WTC11 (cell line): ENCODE measurements at regions not wholly inside any gene's neighbourhood (a gene's known extent, or its start where the extent isn't known, plus 50 kb on each side); places are given as distances from the start of the nearest gene placed in this dataset.

Experiments used
- ATAC-seq: fragments of 200-7000 bp; cut with Tn5 transposase; 2 replicates; pipeline ENCODE4 v1.10.0; 2021; ENCODE audit warnings: mild to moderate bottlenecking, moderate library complexity
- CTCF ChIA-PET: fragments of 300-600 bp; sonication (Branson Sonifier 250); formaldehyde crosslinking; loops from one replicate; lab custom pipeline; 2021; ENCODE audit warnings: antibody characterized with exemption; lab: Charles Lee
- POLR2A ChIA-PET: fragments of 350-600 bp; sonication (Branson Sonifier 250); formaldehyde crosslinking; loops from one replicate; lab custom pipeline; 2021; ENCODE audit warnings: antibody characterized with exemption; lab: Charles Lee
- DNase-seq: peaks from one replicate; pipeline ENCODE4 v3.0.0; 2021; ENCODE audit warnings: low spot score
- H3K27ac Mint-ChIP-seq: 2 replicates; pipeline ENCODE4 v1.8.0; 2021; ENCODE audit warnings: mixed read lengths
- H3K27me3 Mint-ChIP-seq: 2 replicates; pipeline ENCODE4 v1.8.0; 2021; ENCODE audit warnings: low read depth, mild to moderate bottlenecking, moderate library complexity, mixed read lengths
- H3K36me3 Mint-ChIP-seq: 2 replicates; pipeline ENCODE4 v1.8.0; 2021; ENCODE audit warnings: mixed read lengths
- H3K4me1 Mint-ChIP-seq: 2 replicates; pipeline ENCODE4 v1.8.0; 2022; ENCODE audit warnings: mixed read lengths
- H3K4me3 Mint-ChIP-seq: 2 replicates; pipeline ENCODE4 v1.8.0; 2021; ENCODE audit warnings: mild to moderate bottlenecking, moderate library complexity, mixed read lengths
- H3K9me3 Mint-ChIP-seq: 2 replicates; pipeline ENCODE4 v1.8.0; 2021; ENCODE audit warnings: mixed read lengths
- CDX4 ChIP-seq: fragments of 250-450 bp; sonication (Bioruptor Pico); IDR thresholded peaks from 2 replicates; pipeline ENCODE4 v1.9.0; 2021; ENCODE audit warnings: moderate library complexity, mild to moderate bottlenecking, inconsistent platforms, borderline replicate concordance
- CREB1 ChIP-seq: sonication (generic); formaldehyde crosslinking; IDR thresholded peaks from 2 replicates; pipeline ENCODE4 v1.8.0; 2023; ENCODE audit warnings: mild to moderate bottlenecking, missing genetic modification reagents
- CTCF ChIP-seq: fragments of 200-600 bp; IDR thresholded peaks from 2 replicates; pipeline ENCODE4 v1.8.0; 2022; ENCODE audit warnings: antibody characterized with exemption
- E2F4 ChIP-seq: sonication (generic); formaldehyde crosslinking; IDR thresholded peaks from 2 replicates; pipeline ENCODE4 v1.8.1; 2022; ENCODE audit warnings: low read depth, mild to moderate bottlenecking, moderate library complexity, missing genetic modification reagents, borderline replicate concordance
- ETV6 ChIP-seq: sonication (generic); formaldehyde crosslinking; IDR thresholded peaks from 2 replicates; pipeline ENCODE4 v1.8.1; 2022; ENCODE audit warnings: mild to moderate bottlenecking, missing genetic modification reagents
- FOXJ3 ChIP-seq: sonication (generic); formaldehyde crosslinking; IDR thresholded peaks from 2 replicates; pipeline ENCODE4 v1.9.0; 2021; ENCODE audit warnings: missing genetic modification reagents, mild to moderate bottlenecking, borderline replicate concordance
- FOXP4 ChIP-seq: sonication (generic); formaldehyde crosslinking; IDR thresholded peaks from 2 replicates; pipeline ENCODE4 v1.8.0; 2022; ENCODE audit warnings: mild to moderate bottlenecking, missing genetic modification reagents
- JUN ChIP-seq: sonication (generic); formaldehyde crosslinking; IDR thresholded peaks from 2 replicates; pipeline ENCODE4 v1.8.0; 2023; ENCODE audit warnings: mild to moderate bottlenecking, missing genetic modification reagents
- KAT7 ChIP-seq: sonication (generic); formaldehyde crosslinking; IDR thresholded peaks from 2 replicates; pipeline ENCODE4 v1.8.1; 2023; ENCODE audit warnings: missing genetic modification reagents, mild to moderate bottlenecking, borderline replicate concordance
- MLX ChIP-seq: sonication (generic); formaldehyde crosslinking; IDR thresholded peaks from 2 replicates; pipeline ENCODE4 v1.8.1; 2023; ENCODE audit warnings: mild to moderate bottlenecking, missing genetic modification reagents, moderate library complexity
- MXD4 ChIP-seq: fragments of 250-450 bp; sonication (Bioruptor Pico); IDR thresholded peaks from 2 replicates; pipeline ENCODE4 v1.8.0; 2021; ENCODE audit warnings: mild to moderate bottlenecking, moderate library complexity, borderline replicate concordance
- MYBL2 ChIP-seq: sonication (generic); formaldehyde crosslinking; IDR thresholded peaks from 2 replicates; pipeline ENCODE4 v1.8.1; 2023; ENCODE audit warnings: mild to moderate bottlenecking, moderate library complexity, missing genetic modification reagents
- NR1H2 ChIP-seq: sonication (generic); formaldehyde crosslinking; IDR thresholded peaks from 2 replicates; pipeline ENCODE4 v1.9.0; 2021; ENCODE audit warnings: mild to moderate bottlenecking, moderate library complexity, missing genetic modification reagents
- NR3C1 ChIP-seq: sonication (generic); formaldehyde crosslinking; conservative IDR thresholded peaks from 2 replicates; pipeline ENCODE4 v1.8.1; 2023; ENCODE audit warnings: low read depth, mild to moderate bottlenecking, missing genetic modification reagents
- OVOL2 ChIP-seq: fragments of 250-450 bp; sonication (Bioruptor Pico); IDR thresholded peaks from 2 replicates; pipeline ENCODE4 v1.9.0; 2021; ENCODE audit warnings: mild to moderate bottlenecking, borderline replicate concordance
- PRRX2 ChIP-seq: fragments of 250-450 bp; sonication (Bioruptor Pico); IDR thresholded peaks from 2 replicates; pipeline ENCODE4 v1.8.0; 2021; ENCODE audit warnings: mild to moderate bottlenecking
- RELA ChIP-seq: sonication (generic); formaldehyde crosslinking; IDR thresholded peaks from 2 replicates; pipeline ENCODE4 v1.8.1; 2022; ENCODE audit warnings: missing genetic modification reagents, mild to moderate bottlenecking, borderline replicate concordance
- SMAD3 ChIP-seq: sonication (generic); formaldehyde crosslinking; IDR thresholded peaks from 2 replicates; pipeline ENCODE4 v1.8.0; 2022; ENCODE audit warnings: missing genetic modification reagents, mild to moderate bottlenecking, borderline replicate concordance
- SOX15 ChIP-seq: fragments of 250-450 bp; sonication (Bioruptor Pico); IDR thresholded peaks from 2 replicates; pipeline ENCODE4 v1.9.0; 2021; ENCODE audit warnings: mild to moderate bottlenecking
- USF2 ChIP-seq: sonication (generic); formaldehyde crosslinking; IDR thresholded peaks from 2 replicates; pipeline ENCODE4 v1.8.1; 2023; ENCODE audit warnings: mild to moderate bottlenecking, missing genetic modification reagents, moderate library complexity
- ZMAT4 ChIP-seq: fragments of 250-450 bp; sonication (Bioruptor Pico); IDR thresholded peaks from 2 replicates; pipeline ENCODE4 v1.9.0; 2021; ENCODE audit warnings: mild to moderate bottlenecking
- ZNF121 ChIP-seq: sonication (generic); formaldehyde crosslinking; IDR thresholded peaks from 2 replicates; pipeline ENCODE4 v1.8.0; 2023; ENCODE audit warnings: missing genetic modification reagents
- ZNF263 ChIP-seq: sonication (generic); formaldehyde crosslinking; IDR thresholded peaks from 2 replicates; pipeline ENCODE4 v1.8.1; 2022; ENCODE audit warnings: low read depth, mild to moderate bottlenecking, moderate library complexity, missing genetic modification reagents
- ZNF425 ChIP-seq: fragments of 250-450 bp; sonication (Bioruptor Pico); conservative IDR thresholded peaks from 2 replicates; pipeline ENCODE4 v1.9.0; 2021; ENCODE audit warnings: mild to moderate bottlenecking

- DNase-seq (no peak), ATAC-seq (no peak)
- H3K27ac Mint-ChIP-seq, result no peak overlapping the region
- H3K4me1 Mint-ChIP-seq, result no peaks in the 10 kb centered on the region
- no peak overlapping the region for H3K4me3 Mint-ChIP-seq
- CTCF ChIA-PET, result no interaction called here
- no peaks in the 10 kb centered on the region for H3K27me3 Mint-ChIP-seq
- peaks cover 5% of the 10 kb centered on the region; the same call in 1 of the 2 replicates for H3K9me3 Mint-ChIP-seq
- no peaks in the 10 kb centered on the region for H3K36me3 Mint-ChIP-seq
- POLR2A ChIA-PET, result no interaction called here
- TF ChIP-seq ZMAT4 (CRISPR knock-in tag), result no peak
- TF ChIP-seq PRRX2 (CRISPR knock-in tag), result no peak
- no peak for TF ChIP-seq MYBL2 (CRISPR knock-in tag)
These were observed 196.8 kb upstream of the AGTR1 start for GRCh38 chr3:148500881-148501280.

- ChIA-PET POLR2A (no interaction called here), CTCF (no interaction called here)
- TF ChIP-seq CREB1, result no peak
- no peak for TF ChIP-seq FOXJ3 (CRISPR knock-in tag)
- no peak for TF ChIP-seq SMAD3 (CRISPR knock-in tag)
- TF ChIP-seq USF2 (CRISPR knock-in tag), result no peak
- TF ChIP-seq ZNF121, result no peak
- TF ChIP-seq NR3C1 (CRISPR knock-in tag), result no peak
- no peak for TF ChIP-seq KAT7 (CRISPR knock-in tag)
- TF ChIP-seq RELA (CRISPR knock-in tag), result no peak
- no peak for TF ChIP-seq E2F4
- TF ChIP-seq ZNF263 (CRISPR knock-in tag), result no peak
- no peak for TF ChIP-seq SOX15 (CRISPR knock-in tag)
- no peak for TF ChIP-seq CTCF
- TF ChIP-seq FOXP4 (CRISPR knock-in tag), result no peak
- DNase-seq (no peak), ATAC-seq (no peak)
- Mint-ChIP-seq H3K4me1 (no peaks in the 10 kb centered on the region), H3K9me3 (peaks cover 5% of the 10 kb centered on the region; the same call in 1 of the 2 replicates), H3K36me3 (no peaks in the 10 kb centered on the region), H3K27ac (no peak overlapping the region), H3K4me3 (no peak overlapping the region), H3K27me3 (no peaks in the 10 kb centered on the region)
These were observed 187.6 kb upstream of the AGTR1 start for GRCh38 chr3:148510116-148510515.

- peaks cover 2% of the 10 kb centered on the region; the same call in 1 of the 2 replicates for H3K9me3 Mint-ChIP-seq
- no peaks in the 10 kb centered on the region for H3K36me3 Mint-ChIP-seq
- no peaks in the 10 kb centered on the region for H3K4me1 Mint-ChIP-seq
- no peak overlapping the region for H3K4me3 Mint-ChIP-seq
- ATAC-seq (no peak), DNase-seq (no peak)
- POLR2A ChIA-PET, result no interaction called here
- no peaks in the 10 kb centered on the region for H3K27me3 Mint-ChIP-seq
- TF ChIP-seq CDX4, result no peak
- no peak for TF ChIP-seq MXD4 (CRISPR knock-in tag)
- no peak for TF ChIP-seq ZNF425 (CRISPR knock-in tag)
- no peak for TF ChIP-seq ETV6 (CRISPR knock-in tag)
- no peak for TF ChIP-seq NR1H2 (CRISPR knock-in tag)
- no peak for TF ChIP-seq JUN (CRISPR knock-in tag)
- TF ChIP-seq RELA (CRISPR knock-in tag), result no peak
- no peak for TF ChIP-seq MYBL2 (CRISPR knock-in tag)
- TF ChIP-seq OVOL2 (CRISPR knock-in tag), result no peak
- no peak for TF ChIP-seq MLX (CRISPR knock-in tag)
- CTCF ChIA-PET, result no interaction called here
- H3K27ac Mint-ChIP-seq, result no peak overlapping the region
These were observed 187.1 kb upstream of the AGTR1 start for GRCh38 chr3:148510561-148510960.
